SK-N-SH (cell line): ENCODE measurements at regions not wholly inside any gene's neighbourhood (a gene's known extent, or its start where the extent isn't known, plus 50 kb on each side); places are given as distances from the start of the nearest gene placed in this dataset.

ENCODE experiments used
- CTCF ChIA-PET: fragments of 300-600, 350-600 bp; formaldehyde crosslinking; extraction: SDS; loops from one replicate; lab custom pipeline; 2021; lab: Yijun Ruan, JAX
- POLR2A ChIA-PET: fragments of 350-600 bp; sonication (Branson Sonifier 250); formaldehyde crosslinking; extraction: SDS; loops from one replicate; lab custom pipeline; 2020; ENCODE audit warnings: antibody characterized with exemption, inconsistent platforms; lab: Yijun Ruan, JAX
- DNase-seq: peaks from one replicate; pipeline ENCODE4 v3.0.0; 2012
- H2AFZ ChIP-seq: fragments of 200-600 bp; sonication (generic); 2 replicates; pipeline ENCODE4 v1.8.1; 2016; ENCODE audit warnings: antibody characterized with exemption, mild to moderate bottlenecking, low read depth
- H3F3A ChIP-seq: fragments of 200-600 bp; sonication (generic); replicated peaks from 2 replicates; pipeline ENCODE3; 2016; ENCODE audit warnings: antibody characterized with exemption, mild to moderate bottlenecking; ENCODE audit not compliant: insufficient read depth
- H3K27ac ChIP-seq, 2 experiments: fragments of 200-500 bp in 1 of 2; fragments of 200-600 bp in 1 of 2; sonication (Bioruptor generic) in 1 of 2; sonication (generic), shearing (Covaris generic) in 1 of 2; 2 replicates each; pipeline versions ENCODE4 v1.5.1 to v1.6.1; 2014 to 2016; ENCODE audit warnings: low read depth in 2 of 2, inconsistent platforms in 1 of 2, low read length in 1 of 2, mild to moderate bottlenecking in 1 of 2, mixed read lengths in 1 of 2
- H3K27me3 ChIP-seq: fragments of 200-600 bp; sonication (generic), shearing (Covaris generic); 2 replicates; pipeline ENCODE4 v1.6.1; 2016; ENCODE audit warnings: mixed run types; ENCODE audit not compliant: insufficient read depth
- H3K36me3 ChIP-seq, 2 experiments: fragments of 200-500 bp in 1 of 2; fragments of 200-600 bp in 1 of 2; sonication (Bioruptor generic) in 1 of 2; sonication (generic) in 1 of 2; replicated peaks in 1 of 2; 2 replicates each; pipeline versions ENCODE3 to v1.5.1; 2014 to 2016; ENCODE audit warnings: low read length in 1 of 2, mild to moderate bottlenecking in 1 of 2; ENCODE audit not compliant: insufficient read depth in 2 of 2, control insufficient read depth in 1 of 2
- H3K4me1 ChIP-seq, 2 experiments: fragments of 200-500 bp in 1 of 2; fragments of 200-600 bp in 1 of 2; sonication (Bioruptor generic) in 1 of 2; sonication (generic), shearing (Covaris generic) in 1 of 2; 2 replicates each; pipeline versions ENCODE4 v1.5.1 to v1.6.1; 2014 to 2016; ENCODE audit warnings: low read depth in 1 of 2, low read length in 1 of 2, mixed run types in 1 of 2; ENCODE audit not compliant: insufficient read depth in 2 of 2, control insufficient read depth in 1 of 2
- H3K4me2 ChIP-seq: fragments of 200-600 bp; sonication (generic), shearing (Covaris generic); 2 replicates; pipeline ENCODE4 v1.6.1; 2017; ENCODE audit warnings: mixed run types
- H3K4me3 ChIP-seq, 2 experiments: fragments of 200-500 bp in 1 of 2; fragments of 200-600 bp in 1 of 2; sonication (Bioruptor generic) in 1 of 2; sonication (generic), shearing (Covaris generic) in 1 of 2; 2 replicates each; pipeline versions ENCODE4 v1.5.1 to v1.8.1; 2014 to 2016; ENCODE audit warnings: low read depth in 2 of 2, inconsistent platforms in 1 of 2, low read length in 1 of 2, mild to moderate bottlenecking in 1 of 2, mixed read lengths in 1 of 2, moderate library complexity in 1 of 2
- H3K79me2 ChIP-seq: fragments of 200-600 bp; sonication (generic); 2 replicates; pipeline ENCODE4 v1.8.1; 2017; ENCODE audit warnings: mild to moderate bottlenecking; ENCODE audit not compliant: insufficient read depth
- H3K9ac ChIP-seq: fragments of 200-600 bp; sonication (generic); 2 replicates; pipeline ENCODE4 v1.6.1; 2017; ENCODE audit warnings: mixed run types
- H3K9me2 ChIP-seq: fragments of 200-600 bp; sonication (generic); 2 replicates; pipeline ENCODE4 v1.6.1; 2017; ENCODE audit warnings: mixed run types
- H3K9me3 ChIP-seq: fragments of 200-600 bp; sonication (generic); 2 replicates; pipeline ENCODE4 v1.6.1; 2017; ENCODE audit warnings: mixed run types, mild to moderate bottlenecking, moderate library complexity
- H4K20me1 ChIP-seq: fragments of 200-600 bp; sonication (generic); 2 replicates; pipeline ENCODE4 v1.6.1; 2017; ENCODE audit warnings: mild to moderate bottlenecking, mixed run types; ENCODE audit not compliant: insufficient read depth
- CHD2 ChIP-seq: fragments of 150-350 bp; IDR thresholded peaks from 2 replicates; pipeline ENCODE4 v1.6.1; 2018; ENCODE audit warnings: low read length; ENCODE audit not compliant: partially characterized antibody
- FOXJ3 ChIP-seq: sonication (generic); formaldehyde crosslinking; IDR thresholded peaks from 2 replicates; pipeline ENCODE4 v1.5.1; 2020; ENCODE audit warnings: mild to moderate bottlenecking, missing genetic modification reagents
- FOXM1 ChIP-seq: IDR thresholded peaks from 2 replicates; pipeline ENCODE4 v1.4.0; 2012; ENCODE audit warnings: low read depth, mild to moderate bottlenecking
- GABPA ChIP-seq: IDR thresholded peaks from 2 replicates; pipeline ENCODE4 v1.4.0; 2012; ENCODE audit warnings: low read depth, mild to moderate bottlenecking
- RAD21 ChIP-seq: IDR thresholded peaks from 2 replicates; pipeline ENCODE4 v1.6.1; 2012; ENCODE audit warnings: mild to moderate bottlenecking, low read length
- SIN3A ChIP-seq: IDR thresholded peaks from 2 replicates; pipeline ENCODE4 v1.6.1; 2012; ENCODE audit warnings: low read depth, mild to moderate bottlenecking, low read length, moderate library complexity, borderline replicate concordance
- SMC3 ChIP-seq: IDR thresholded peaks from 2 replicates; pipeline ENCODE4 v1.6.1; 2012; ENCODE audit warnings: low read depth, low read length, improper control_type of control experiment
- TAF1 ChIP-seq: IDR thresholded peaks from 2 replicates; pipeline ENCODE4 v1.6.1; 2012; ENCODE audit warnings: low read depth, mild to moderate bottlenecking, low read length, moderate library complexity, borderline replicate concordance
- WGBS: methylation state at CpG from one replicate; pipeline ENCODE4 v1.1.6; 2017; ENCODE audit warnings: low lambda C conversion rate; 5-methylcytosine and 5-hydroxymethylcytosine counted together
- TF ChIP-seq, protein P1 (sequence below): fragments of 150-350 bp; IDR thresholded peaks from 2 replicates; pipeline ENCODE4 v1.6.1; 2017; ENCODE audit warnings: antibody characterized with exemption, low read length, low read depth, borderline replicate concordance
- TF ChIP-seq, protein P2 (sequence below): fragments of 200-600 bp; sonication (generic); IDR thresholded peaks from 2 replicates; pipeline ENCODE4 v1.6.1; 2017; ENCODE audit warnings: antibody characterized with exemption, mild to moderate bottlenecking, moderate library complexity
- TF ChIP-seq, protein P3 (sequence below): IDR thresholded peaks from 2 replicates; pipeline ENCODE4 v1.4.0; 2012; ENCODE audit warnings: low read depth, borderline replicate concordance
- TF ChIP-seq, protein P4 (sequence below): IDR thresholded peaks from 2 replicates; pipeline ENCODE4 v1.4.0; 2012; ENCODE audit warnings: low read depth, borderline replicate concordance
- TF ChIP-seq, protein P5 (sequence below): IDR thresholded peaks from 2 replicates; pipeline ENCODE4 v1.4.0; 2012; ENCODE audit warnings: low read depth
- TF ChIP-seq, protein P6 (sequence below): fragments of 150-350 bp; IDR thresholded peaks from 2 replicates; pipeline ENCODE4 v1.6.1; 2016; ENCODE audit warnings: mild to moderate bottlenecking, low read depth, low read length

DNA sequence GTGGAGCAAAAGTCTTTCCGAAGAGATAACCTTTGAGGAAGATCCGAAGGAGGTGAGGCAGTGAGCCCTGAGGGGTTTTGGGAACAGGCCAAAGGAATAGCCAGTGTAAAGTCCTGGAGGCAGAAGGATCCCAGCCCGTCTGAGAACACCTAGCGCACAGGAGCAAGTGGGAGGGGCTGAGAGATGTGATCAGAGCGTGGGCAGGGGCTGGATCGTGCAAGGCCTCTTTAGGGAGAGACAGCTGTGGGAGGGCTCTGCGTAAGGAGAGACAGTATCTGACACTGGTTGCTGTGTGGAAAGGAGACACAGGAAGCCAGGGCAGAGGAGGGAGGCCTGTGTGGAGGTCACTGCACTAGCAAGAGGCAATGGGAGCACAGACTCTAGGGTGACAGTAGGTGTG, 68.2 kb downstream of the BARX1 start:
- Histone ChIP-seq H3K4me1 (no peaks in the 10 kb centered on the region), H3K27me3 (no peaks in the 10 kb centered on the region), H4K20me1 (no peaks in the 10 kb centered on the region), H3K36me3 (no peaks in the 10 kb centered on the region), H3K27ac (no peak overlapping the region), H3F3A (no peaks in the 10 kb centered on the region), H3K4me2 (no peak overlapping the region), H3K9me2 (no peaks in the 10 kb centered on the region), H3K79me2 (no peaks in the 10 kb centered on the region), H3K9ac (no peak overlapping the region), H3K9me3 (no peaks in the 10 kb centered on the region), H3K4me3 (no peak overlapping the region), H2AFZ (no peak overlapping the region)
- CTCF ChIA-PET: no interaction called here
- TF ChIP-seq, protein P1, sequence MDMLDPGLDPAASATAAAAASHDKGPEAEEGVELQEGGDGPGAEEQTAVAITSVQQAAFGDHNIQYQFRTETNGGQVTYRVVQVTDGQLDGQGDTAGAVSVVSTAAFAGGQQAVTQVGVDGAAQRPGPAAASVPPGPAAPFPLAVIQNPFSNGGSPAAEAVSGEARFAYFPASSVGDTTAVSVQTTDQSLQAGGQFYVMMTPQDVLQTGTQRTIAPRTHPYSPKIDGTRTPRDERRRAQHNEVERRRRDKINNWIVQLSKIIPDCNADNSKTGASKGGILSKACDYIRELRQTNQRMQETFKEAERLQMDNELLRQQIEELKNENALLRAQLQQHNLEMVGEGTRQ: no peak
- TF ChIP-seq, protein P2, sequence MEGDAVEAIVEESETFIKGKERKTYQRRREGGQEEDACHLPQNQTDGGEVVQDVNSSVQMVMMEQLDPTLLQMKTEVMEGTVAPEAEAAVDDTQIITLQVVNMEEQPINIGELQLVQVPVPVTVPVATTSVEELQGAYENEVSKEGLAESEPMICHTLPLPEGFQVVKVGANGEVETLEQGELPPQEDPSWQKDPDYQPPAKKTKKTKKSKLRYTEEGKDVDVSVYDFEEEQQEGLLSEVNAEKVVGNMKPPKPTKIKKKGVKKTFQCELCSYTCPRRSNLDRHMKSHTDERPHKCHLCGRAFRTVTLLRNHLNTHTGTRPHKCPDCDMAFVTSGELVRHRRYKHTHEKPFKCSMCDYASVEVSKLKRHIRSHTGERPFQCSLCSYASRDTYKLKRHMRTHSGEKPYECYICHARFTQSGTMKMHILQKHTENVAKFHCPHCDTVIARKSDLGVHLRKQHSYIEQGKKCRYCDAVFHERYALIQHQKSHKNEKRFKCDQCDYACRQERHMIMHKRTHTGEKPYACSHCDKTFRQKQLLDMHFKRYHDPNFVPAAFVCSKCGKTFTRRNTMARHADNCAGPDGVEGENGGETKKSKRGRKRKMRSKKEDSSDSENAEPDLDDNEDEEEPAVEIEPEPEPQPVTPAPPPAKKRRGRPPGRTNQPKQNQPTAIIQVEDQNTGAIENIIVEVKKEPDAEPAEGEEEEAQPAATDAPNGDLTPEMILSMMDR: no peak
- POLR2A ChIA-PET: no interaction called here
- whole genome bisulfite sequencing: 30% methylated on average over 7 of the region's 7 CpGs
- DNase-seq: no peak

DNA sequence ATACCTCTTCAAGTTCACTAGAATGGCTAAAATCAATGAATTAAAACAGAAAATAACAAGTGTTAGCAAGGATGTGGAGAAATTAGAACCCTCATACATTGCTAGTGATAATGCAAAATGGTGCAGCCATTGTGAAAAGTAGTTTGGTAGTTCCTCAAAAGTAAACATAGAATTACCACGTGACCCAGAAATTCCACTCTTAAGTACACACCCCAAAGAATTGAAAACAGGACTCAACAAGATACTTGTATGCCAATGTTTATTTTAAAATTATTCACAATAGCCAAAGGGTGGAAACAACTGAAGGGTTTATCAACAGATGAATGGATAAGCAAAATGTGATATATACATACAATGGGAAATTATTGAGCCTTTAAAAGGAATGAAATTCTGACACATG, 70.3 kb downstream of the BARX1 start:
- H3K4me1 ChIP-seq: no peaks in the 10 kb centered on the region
- no peak overlapping the region for H2AFZ ChIP-seq
- POLR2A ChIA-PET: no interaction called here
- H3K27me3 ChIP-seq: no peaks in the 10 kb centered on the region
- no peak for DNase-seq
- H3K27ac ChIP-seq: no peak overlapping the region
- H3K36me3 ChIP-seq: no peaks in the 10 kb centered on the region
- no peak overlapping the region for H3K4me2 ChIP-seq
- no peaks in the 10 kb centered on the region for H3K79me2 ChIP-seq
- no peak overlapping the region for H3K9ac ChIP-seq
- H3K9me3 ChIP-seq: no peaks in the 10 kb centered on the region
- CTCF ChIA-PET: no interaction called here
- H3F3A ChIP-seq: no peaks in the 10 kb centered on the region
- H4K20me1 ChIP-seq: no peaks in the 10 kb centered on the region
- H3K4me3 ChIP-seq: no peak overlapping the region
- TF ChIP-seq FOXJ3 (CRISPR knock-in tag) (no peak), RAD21 (no peak), TAF1 (no peak), FOXM1 (no peak), CHD2 (no peak), SIN3A (no peak), GABPA (no peak), SMC3 (no peak)
- TF ChIP-seq, protein P3, sequence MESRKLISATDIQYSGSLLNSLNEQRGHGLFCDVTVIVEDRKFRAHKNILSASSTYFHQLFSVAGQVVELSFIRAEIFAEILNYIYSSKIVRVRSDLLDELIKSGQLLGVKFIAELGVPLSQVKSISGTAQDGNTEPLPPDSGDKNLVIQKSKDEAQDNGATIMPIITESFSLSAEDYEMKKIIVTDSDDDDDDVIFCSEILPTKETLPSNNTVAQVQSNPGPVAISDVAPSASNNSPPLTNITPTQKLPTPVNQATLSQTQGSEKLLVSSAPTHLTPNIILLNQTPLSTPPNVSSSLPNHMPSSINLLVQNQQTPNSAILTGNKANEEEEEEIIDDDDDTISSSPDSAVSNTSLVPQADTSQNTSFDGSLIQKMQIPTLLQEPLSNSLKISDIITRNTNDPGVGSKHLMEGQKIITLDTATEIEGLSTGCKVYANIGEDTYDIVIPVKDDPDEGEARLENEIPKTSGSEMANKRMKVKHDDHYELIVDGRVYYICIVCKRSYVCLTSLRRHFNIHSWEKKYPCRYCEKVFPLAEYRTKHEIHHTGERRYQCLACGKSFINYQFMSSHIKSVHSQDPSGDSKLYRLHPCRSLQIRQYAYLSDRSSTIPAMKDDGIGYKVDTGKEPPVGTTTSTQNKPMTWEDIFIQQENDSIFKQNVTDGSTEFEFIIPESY: no peak
- TF ChIP-seq, protein P4, sequence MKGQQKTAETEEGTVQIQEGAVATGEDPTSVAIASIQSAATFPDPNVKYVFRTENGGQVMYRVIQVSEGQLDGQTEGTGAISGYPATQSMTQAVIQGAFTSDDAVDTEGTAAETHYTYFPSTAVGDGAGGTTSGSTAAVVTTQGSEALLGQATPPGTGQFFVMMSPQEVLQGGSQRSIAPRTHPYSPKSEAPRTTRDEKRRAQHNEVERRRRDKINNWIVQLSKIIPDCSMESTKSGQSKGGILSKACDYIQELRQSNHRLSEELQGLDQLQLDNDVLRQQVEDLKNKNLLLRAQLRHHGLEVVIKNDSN: no peak
- TF ChIP-seq, protein P1: no peak
- TF ChIP-seq, protein P5, sequence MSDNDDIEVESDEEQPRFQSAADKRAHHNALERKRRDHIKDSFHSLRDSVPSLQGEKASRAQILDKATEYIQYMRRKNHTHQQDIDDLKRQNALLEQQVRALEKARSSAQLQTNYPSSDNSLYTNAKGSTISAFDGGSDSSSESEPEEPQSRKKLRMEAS: no peak
- TF ChIP-seq, protein P6, sequence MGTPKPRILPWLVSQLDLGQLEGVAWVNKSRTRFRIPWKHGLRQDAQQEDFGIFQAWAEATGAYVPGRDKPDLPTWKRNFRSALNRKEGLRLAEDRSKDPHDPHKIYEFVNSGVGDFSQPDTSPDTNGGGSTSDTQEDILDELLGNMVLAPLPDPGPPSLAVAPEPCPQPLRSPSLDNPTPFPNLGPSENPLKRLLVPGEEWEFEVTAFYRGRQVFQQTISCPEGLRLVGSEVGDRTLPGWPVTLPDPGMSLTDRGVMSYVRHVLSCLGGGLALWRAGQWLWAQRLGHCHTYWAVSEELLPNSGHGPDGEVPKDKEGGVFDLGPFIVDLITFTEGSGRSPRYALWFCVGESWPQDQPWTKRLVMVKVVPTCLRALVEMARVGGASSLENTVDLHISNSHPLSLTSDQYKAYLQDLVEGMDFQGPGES: no peak
- H3K9me2 ChIP-seq: no peaks in the 10 kb centered on the region
- WGBS: 4% methylated on average over 1 of the region's 1 CpG
